Anterior cingulate cortex (tissue), 58 donors: ENCODE measurements at regions not wholly inside any gene's neighbourhood (a gene's known extent, or its start where the extent isn't known, plus 50 kb on each side); places are given as distances from the start of the nearest gene placed in this dataset.

ENCODE experiments used
- DNase-seq, 58 donors: peaks; one replicate each; lab custom pipeline; 2025; lab: John Stamatoyannopoulos, UW

DNA sequence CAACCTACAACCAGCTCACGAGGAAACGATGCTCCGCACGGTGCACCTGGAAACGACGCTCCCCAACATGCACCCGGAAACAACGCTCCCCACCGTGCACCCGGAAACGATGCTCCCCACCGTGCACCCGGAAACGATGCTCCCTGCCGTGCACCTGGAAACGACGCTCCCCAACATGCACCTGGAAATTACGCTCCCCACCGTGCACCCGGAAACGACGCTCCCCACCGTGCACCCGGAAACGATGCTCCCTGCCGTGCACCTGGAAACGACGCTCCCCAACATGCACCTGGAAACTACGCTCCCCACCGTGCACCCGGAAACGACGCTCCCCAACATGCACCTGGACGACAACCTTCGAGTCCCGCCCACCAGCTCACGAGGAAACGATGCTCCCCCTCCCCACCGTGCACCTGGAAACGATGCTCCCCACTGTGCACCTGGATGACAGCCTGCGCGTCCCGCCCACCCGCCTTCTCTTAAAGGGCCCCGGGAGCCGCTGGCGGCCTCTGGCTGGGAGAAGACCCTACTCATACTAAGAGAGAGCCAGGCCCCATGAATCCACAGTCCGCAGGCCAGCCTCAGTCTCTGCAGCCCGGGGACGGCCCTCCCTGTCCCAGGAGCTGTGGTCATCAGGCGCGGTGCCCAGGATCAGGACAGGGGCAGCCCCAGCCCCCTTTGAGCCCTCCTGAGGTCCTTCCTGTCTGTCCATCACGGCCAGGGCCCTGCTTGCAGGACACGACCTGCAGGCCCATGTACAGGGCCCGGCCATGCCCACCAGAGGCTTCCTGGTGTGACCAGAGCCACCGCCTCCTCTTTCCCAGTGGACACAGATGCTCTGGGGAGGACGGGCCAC, 98.3 kb downstream of the PDGFA start:
- DNase-seq, result no peak

DNA sequence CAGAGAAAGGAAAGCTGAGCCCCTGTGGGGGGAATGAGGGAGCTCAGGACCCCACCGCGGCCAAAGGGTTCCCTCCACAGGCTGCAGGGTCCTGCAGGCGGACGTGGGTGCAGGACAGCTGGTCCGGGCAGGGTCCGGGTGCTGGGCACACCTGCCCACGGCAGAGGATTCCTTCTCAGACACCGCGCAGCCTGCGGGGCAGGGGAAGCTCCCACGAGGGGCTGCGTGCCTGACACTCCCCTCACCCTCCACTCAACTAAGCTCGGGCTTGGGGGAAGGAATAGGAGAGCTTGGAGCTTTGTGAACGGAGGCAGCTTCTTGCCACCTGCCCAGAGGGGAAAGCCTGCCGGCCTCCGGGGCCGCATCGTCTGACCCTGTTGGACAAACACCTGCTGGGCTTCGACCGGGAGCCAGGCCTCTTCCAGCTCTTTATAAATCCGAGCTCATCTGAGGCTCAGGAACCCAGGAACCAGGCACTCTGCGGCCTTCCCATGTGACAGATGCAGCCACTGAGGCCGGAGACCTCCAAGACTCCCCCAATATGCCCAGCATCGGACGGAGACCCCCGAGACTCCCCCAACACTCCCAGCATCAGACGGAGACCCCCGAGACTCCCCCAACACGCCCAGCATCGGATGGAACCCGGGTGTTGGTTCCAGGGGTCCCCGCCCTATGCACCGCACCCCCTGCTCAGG, 97.3 kb downstream of the PDGFA start:
- DNase-seq, result no peak

GRCh38 chr7:422886-423225, 96.8 kb downstream of the PDGFA start:
- no peak for DNase-seq

DNA sequence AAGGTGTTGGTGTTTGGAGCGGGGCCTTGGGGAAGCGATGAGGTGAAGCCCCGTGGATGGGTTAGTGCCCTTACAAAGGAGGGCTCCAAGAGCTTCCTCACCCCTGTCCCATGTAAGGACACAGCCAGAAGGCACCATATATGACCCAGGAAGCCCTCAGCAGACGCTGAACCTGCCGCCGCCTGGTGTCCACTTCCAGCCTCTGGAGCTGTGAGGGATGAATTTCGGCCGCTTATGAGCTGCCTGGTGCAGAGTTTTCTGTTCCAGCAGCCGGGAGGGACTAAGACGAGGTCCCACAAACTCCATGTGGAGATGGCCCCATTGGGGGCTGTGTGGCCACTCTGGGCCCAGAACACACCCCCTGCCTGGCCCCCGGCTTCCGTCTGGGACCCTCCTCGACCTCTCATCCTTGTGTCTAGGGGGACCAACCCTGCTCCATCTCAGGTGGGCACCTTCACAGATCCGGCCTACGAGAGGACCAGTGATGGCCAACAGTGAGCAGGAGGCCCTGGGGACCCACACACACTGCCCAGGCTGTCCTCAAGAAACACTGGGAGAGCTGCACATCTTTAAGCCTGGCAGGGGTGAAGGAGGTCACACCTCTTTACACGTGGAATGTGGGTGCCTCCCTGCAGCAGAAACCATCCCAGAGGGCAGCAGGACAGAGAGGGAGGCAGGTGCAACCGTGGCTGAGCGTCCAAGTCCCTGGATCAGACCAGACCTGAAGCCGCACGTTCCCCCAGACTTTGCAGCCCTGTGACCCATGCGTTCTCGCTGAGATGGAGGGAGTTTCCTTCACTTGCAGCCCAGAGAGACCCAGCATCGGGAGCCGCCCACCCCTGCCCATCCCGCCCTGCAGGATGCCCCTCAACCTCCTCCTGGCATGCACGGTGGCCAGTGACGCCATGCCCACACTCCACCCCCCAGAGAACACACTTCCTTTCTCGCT, 96.1 kb downstream of the PDGFA start:
- DNase-seq, result no peak

- no peak for DNase-seq
These were observed 95.2 kb downstream of the PDGFA start for GRCh38 chr7:424301-424935.

DNA sequence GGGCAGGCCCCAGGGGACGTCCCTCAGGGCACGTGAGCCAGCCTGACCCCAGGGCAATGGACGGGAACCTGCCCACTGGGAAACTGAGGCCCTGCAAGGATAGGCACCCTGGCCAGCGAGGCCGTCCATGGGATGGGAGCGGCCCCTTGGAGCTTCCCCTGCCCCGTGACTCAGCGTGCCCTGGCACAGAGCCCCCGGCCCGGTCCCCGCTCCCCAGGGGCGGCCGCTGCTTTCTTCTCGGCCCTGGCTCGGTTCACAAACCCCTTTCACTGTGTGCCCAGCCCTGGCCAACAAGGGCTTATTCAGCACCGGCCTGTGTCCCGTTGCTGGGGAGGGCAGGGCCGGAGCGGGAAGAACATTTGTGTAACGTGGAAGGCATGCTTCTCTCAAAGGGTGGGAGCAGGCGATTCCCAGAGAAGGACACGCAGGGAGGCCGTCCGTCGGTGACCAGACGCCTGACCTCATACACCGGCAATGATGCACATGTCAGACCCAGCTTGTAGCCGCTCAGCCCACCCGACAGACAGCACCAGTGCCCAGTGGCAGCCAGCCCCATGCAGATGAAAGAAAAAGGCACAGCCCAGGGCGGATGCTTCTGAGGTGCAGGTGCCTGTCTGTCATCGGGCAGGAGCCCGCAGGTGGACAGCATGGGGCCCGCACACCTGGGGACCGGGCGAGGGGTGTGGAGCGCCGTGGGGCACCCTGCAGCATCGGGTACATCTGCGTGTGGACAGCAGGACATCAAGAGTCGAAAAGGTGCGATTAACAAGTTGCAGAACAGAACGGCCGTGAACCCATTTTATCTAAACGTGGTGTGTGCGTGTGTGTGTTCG, 94.5 kb downstream of the PDGFA start:
- peak in 54 of 58 donors; percentile 9 to 90 (median 69) for DNase-seq

GRCh38 chr7:425794-426188, 93.9 kb downstream of the PDGFA start:
- DNase-seq, result peak in 8 of 58 donors; percentile 5 to 46 (median 20)

GRCh38 chr7:426510-426909, 93.1 kb downstream of the PDGFA start:
- no peak for DNase-seq

- no peak for DNase-seq
These were observed 92.0 kb downstream of the PDGFA start for GRCh38 chr7:427506-428103.

DNA sequence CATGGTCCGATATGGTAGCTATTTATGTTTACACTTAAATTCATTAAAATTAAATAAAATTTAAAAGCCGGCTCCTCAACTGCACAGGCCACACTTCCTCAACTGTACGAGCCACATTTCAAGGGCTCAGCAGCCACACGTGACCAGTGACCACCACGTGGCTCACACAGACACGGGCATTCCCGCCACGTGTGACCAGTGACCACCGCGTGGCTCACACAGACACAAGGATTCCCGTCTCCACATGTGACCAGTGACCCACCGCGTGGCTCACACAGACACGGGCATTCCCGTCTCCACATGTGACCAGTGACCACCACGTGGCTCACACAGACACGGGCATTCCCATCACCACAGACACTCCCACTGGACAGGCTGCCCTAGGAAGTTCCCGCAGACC, 91.3 kb downstream of the PDGFA start:
- no peak for DNase-seq

GRCh38 chr7:428927-429827, 90.5 kb downstream of the PDGFA start:
- DNase-seq, result no peak

GRCh38 chr7:429828-430180, 89.8 kb downstream of the PDGFA start:
- no peak for DNase-seq

- DNase-seq, result no peak
These were observed 88.6 kb downstream of the PDGFA start for GRCh38 chr7:431041-431440.

GRCh38 chr7:431658-432111, 88.0 kb downstream of the PDGFA start:
- peak in 53 of 58 donors; percentile 11 to 95 (median 70) for DNase-seq

- DNase-seq, result no peak
These were observed 87.4 kb downstream of the PDGFA start for GRCh38 chr7:432256-432655.

GRCh38 chr7:432933-433332, 86.7 kb downstream of the PDGFA start:
- DNase-seq, result no peak

DNA sequence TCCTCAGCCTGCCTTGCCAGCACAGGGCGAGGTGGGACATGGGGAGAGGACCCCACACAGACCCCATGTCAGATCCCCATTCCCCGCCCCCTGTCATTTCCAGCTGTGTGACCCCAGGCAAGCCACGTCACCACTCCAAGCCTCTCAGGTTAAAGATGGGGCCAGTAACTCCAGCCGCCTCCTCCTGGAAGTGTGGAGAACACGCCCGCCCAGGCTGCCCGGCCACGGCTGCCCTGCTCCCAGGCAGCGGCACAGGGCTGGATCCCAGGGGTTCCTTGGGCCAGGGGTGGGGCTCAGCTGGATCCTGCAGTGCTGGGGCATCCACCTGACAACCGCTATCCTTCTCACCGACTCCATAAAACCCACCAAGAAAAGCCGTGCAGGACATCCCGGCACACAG, 86.1 kb downstream of the PDGFA start:
- DNase-seq, result no peak
